ENCODE measurements at regions not wholly inside any gene's neighbourhood (a gene's known extent, or its start where the extent isn't known, plus 50 kb on each side); places are given as distances from the start of the nearest gene placed in this dataset.

GRCh38 chr20:2212456-2213015 lies 83.3 kb upstream of the TGM3 start:
- TF ChIP-seq REST (IDR thresholded peaks at IDR 0.05; ENCODE audit: insufficient read depth in 1 of 2, low read depth in 2 of 2, low read length in 2 of 2): no peak
- TF ChIP-seq POLR2AphosphoS5 (IDR thresholded peaks at IDR 0.05; ENCODE audit: low read depth, low read length): no peak
- TF ChIP-seq TAF1 (IDR thresholded peaks at IDR 0.05; ENCODE audit: borderline replicate concordance, insufficient read depth, low read length): no peak
- no peak for TF ChIP-seq SIN3A (IDR thresholded peaks at IDR 0.05; ENCODE audit: borderline replicate concordance, insufficient read depth, low read length)
- TF ChIP-seq FOXP2 (optimal IDR thresholded peaks at IDR 0.05; ENCODE audit: borderline replicate concordance, extremely low read depth, extremely low read length, insufficient read depth): no peak

GRCh38 chr20:2213401-2213800 lies 82.4 kb upstream of the TGM3 start:
- TF ChIP-seq SIN3A (IDR thresholded peaks at IDR 0.05; ENCODE audit: borderline replicate concordance, insufficient read depth, low read length) (no peak), TAF1 (IDR thresholded peaks at IDR 0.05; ENCODE audit: borderline replicate concordance, insufficient read depth, low read length) (no peak), REST (IDR thresholded peaks at IDR 0.05; ENCODE audit: insufficient read depth in 1 of 2, low read depth in 2 of 2, low read length in 2 of 2) (no peak), FOXP2 (optimal IDR thresholded peaks at IDR 0.05; ENCODE audit: borderline replicate concordance, extremely low read depth, extremely low read length, insufficient read depth) (no peak), POLR2AphosphoS5 (IDR thresholded peaks at IDR 0.05; ENCODE audit: low read depth, low read length) (no peak)

GRCh38 chr20:2217857-2218539 lies 77.8 kb upstream of the TGM3 start:
- TF ChIP-seq FOXP2 (optimal IDR thresholded peaks at IDR 0.05; ENCODE audit: borderline replicate concordance, extremely low read depth, extremely low read length, insufficient read depth) (no peak), SIN3A (IDR thresholded peaks at IDR 0.05; ENCODE audit: borderline replicate concordance, insufficient read depth, low read length) (no peak), TAF1 (IDR thresholded peaks at IDR 0.05; ENCODE audit: borderline replicate concordance, insufficient read depth, low read length) (no peak), REST (IDR thresholded peaks at IDR 0.05; ENCODE audit: insufficient read depth in 1 of 2, low read depth in 2 of 2, low read length in 2 of 2) (no peak), POLR2AphosphoS5 (IDR thresholded peaks at IDR 0.05; ENCODE audit: low read depth, low read length) (no peak)

GRCh38 chr20:2219481-2220006 lies 76.3 kb upstream of the TGM3 start:
- TF ChIP-seq TAF1 (IDR thresholded peaks at IDR 0.05; ENCODE audit: borderline replicate concordance, insufficient read depth, low read length) (no peak), REST (IDR thresholded peaks at IDR 0.05; ENCODE audit: insufficient read depth in 1 of 2, low read depth in 2 of 2, low read length in 2 of 2) (no peak), POLR2AphosphoS5 (IDR thresholded peaks at IDR 0.05; ENCODE audit: low read depth, low read length) (no peak), SIN3A (IDR thresholded peaks at IDR 0.05; ENCODE audit: borderline replicate concordance, insufficient read depth, low read length) (no peak), FOXP2 (optimal IDR thresholded peaks at IDR 0.05; ENCODE audit: borderline replicate concordance, extremely low read depth, extremely low read length, insufficient read depth) (no peak)
